Activated CD4-positive, alpha-beta memory T cell treated with anti-CD3 and anti-CD28 coated beads for 36 hours (primary cell): ENCODE measurements at regions not wholly inside any gene's neighbourhood (a gene's known extent, or its start where the extent isn't known, plus 50 kb on each side); places are given as distances from the start of the nearest gene placed in this dataset.

ENCODE experiments used
- CTCF ChIA-PET: fragments of 350-600 bp; sonication (Branson Sonifier 250); formaldehyde crosslinking; loops from one replicate; lab custom pipeline; 2021; ENCODE audit warnings: antibody characterized with exemption, inconsistent platforms; lab: Charles Lee
- POLR2A ChIA-PET: fragments of 350-600 bp; sonication (Branson Sonifier 250); formaldehyde crosslinking; loops from one replicate; lab custom pipeline; 2021; ENCODE audit warnings: antibody characterized with exemption; lab: Charles Lee
- DNase-seq: peaks from one replicate; pipeline ENCODE4 v3.0.0-alpha.2; 2020
- H3K27ac Mint-ChIP-seq: one replicate; pipeline ENCODE4 v1.8.0; 2021; ENCODE audit warnings: mixed read lengths
- H3K27me3 Mint-ChIP-seq: one replicate; pipeline ENCODE4 v1.8.0; 2021; ENCODE audit warnings: mixed read lengths
- H3K36me3 Mint-ChIP-seq: one replicate; pipeline ENCODE4 v1.8.0; 2021; ENCODE audit warnings: mixed read lengths
- H3K4me1 Mint-ChIP-seq: one replicate; pipeline ENCODE4 v1.8.0; 2021; ENCODE audit warnings: low read depth, mixed read lengths
- H3K4me3 Mint-ChIP-seq: one replicate; pipeline ENCODE4 v1.8.0; 2021; ENCODE audit warnings: mild to moderate bottlenecking, mixed read lengths
- H3K9me3 Mint-ChIP-seq: one replicate; pipeline ENCODE4 v1.8.0; 2021; ENCODE audit warnings: mixed read lengths
- intact Hi-C: fragments of 100-400 bp; cut with micrococcal nuclease; formaldehyde crosslinking; loops from one replicate; pipeline ENCODE4 v1.15.1; 2023

- Mint-ChIP-seq H3K27ac (no peak overlapping the region), H3K36me3 (no peaks in the 10 kb centered on the region)
- intact Hi-C loops, result no loop called here
Observed at GRCh38 chr7:119102291-119102690, 877.8 kb downstream of the ANKRD7 start.

GRCh38 chr7:119105381-119105780 is 880.9 kb downstream of the ANKRD7 start:
- POLR2A ChIA-PET, result no interaction called here
- no peaks in the 10 kb centered on the region for H3K27me3 Mint-ChIP-seq
- intact Hi-C loops, result no loop called here
- peaks cover 16% of the 10 kb centered on the region for H3K9me3 Mint-ChIP-seq
- no peak overlapping the region for H3K4me3 Mint-ChIP-seq
- no peak for DNase-seq
- CTCF ChIA-PET, result no interaction called here
- no peaks in the 10 kb centered on the region for H3K36me3 Mint-ChIP-seq
- H3K4me1 Mint-ChIP-seq, result no peaks in the 10 kb centered on the region
- H3K27ac Mint-ChIP-seq, result no peak overlapping the region

More at GRCh38 chr7:119102291-119102690, 877.8 kb downstream of the ANKRD7 start:
- DNase-seq, result no peak
- peaks cover 12% of the 10 kb centered on the region for H3K9me3 Mint-ChIP-seq
- H3K27me3 Mint-ChIP-seq, result no peaks in the 10 kb centered on the region
- H3K4me3 Mint-ChIP-seq, result no peak overlapping the region
- H3K4me1 Mint-ChIP-seq, result no peaks in the 10 kb centered on the region
- POLR2A ChIA-PET, result no interaction called here
- CTCF ChIA-PET, result no interaction called here

- ChIA-PET POLR2A (no interaction called here), CTCF (no interaction called here)
- Mint-ChIP-seq H3K9me3 (peaks cover 6% of the 10 kb centered on the region), H3K4me3 (no peak overlapping the region), H3K4me1 (no peaks in the 10 kb centered on the region), H3K27me3 (no peaks in the 10 kb centered on the region), H3K36me3 (no peaks in the 10 kb centered on the region), H3K27ac (no peak overlapping the region)
- intact Hi-C loops, result no loop called here
- DNase-seq, result no peak
Observed at GRCh38 chr7:119123326-119123725, 898.8 kb downstream of the ANKRD7 start.

GRCh38 chr7:119127706-119128105 is 903.2 kb downstream of the ANKRD7 start:
- Mint-ChIP-seq H3K27me3 (no peaks in the 10 kb centered on the region), H3K4me1 (no peaks in the 10 kb centered on the region), H3K9me3 (no peaks in the 10 kb centered on the region), H3K36me3 (no peaks in the 10 kb centered on the region), H3K4me3 (no peak overlapping the region), H3K27ac (no peak overlapping the region)
- ChIA-PET POLR2A (no interaction called here), CTCF (no interaction called here)
- DNase-seq, result no peak
- intact Hi-C loops, result no loop called here

GRCh38 chr7:119132436-119132835 is 907.9 kb downstream of the ANKRD7 start:
- POLR2A ChIA-PET, result no interaction called here
- Mint-ChIP-seq H3K4me1 (no peaks in the 10 kb centered on the region), H3K4me3 (no peak overlapping the region), H3K9me3 (no peaks in the 10 kb centered on the region), H3K27me3 (no peaks in the 10 kb centered on the region), H3K36me3 (no peaks in the 10 kb centered on the region), H3K27ac (no peak overlapping the region)
- DNase-seq, result no peak
- intact Hi-C loops, result no loop called here
- CTCF ChIA-PET, result no interaction called here

GRCh38 chr7:119167431-119167830 is 942.9 kb downstream of the ANKRD7 start:
- intact Hi-C loops, result no loop called here
- POLR2A ChIA-PET, result no interaction called here

GRCh38 chr7:119172043-119172442 is 947.5 kb downstream of the ANKRD7 start:
- Mint-ChIP-seq H3K36me3 (no peaks in the 10 kb centered on the region), H3K27me3 (no peaks in the 10 kb centered on the region)
- CTCF ChIA-PET, result no interaction called here

More at GRCh38 chr7:119167431-119167830, 942.9 kb downstream of the ANKRD7 start:
- no peaks in the 10 kb centered on the region for H3K4me1 Mint-ChIP-seq
- no peak for DNase-seq
- H3K27ac Mint-ChIP-seq, result no peak overlapping the region
- H3K9me3 Mint-ChIP-seq, result peaks cover 26% of the 10 kb centered on the region
- no peaks in the 10 kb centered on the region for H3K27me3 Mint-ChIP-seq
- H3K36me3 Mint-ChIP-seq, result no peaks in the 10 kb centered on the region
- H3K4me3 Mint-ChIP-seq, result no peak overlapping the region
- CTCF ChIA-PET, result no interaction called here

GRCh38 chr7:119175911-119176627 is 951.6 kb downstream of the ANKRD7 start:
- intact Hi-C loops, result loop anchor here (5.0 kb wide), 1 partner anchor 824 kb away; no protein-coding TSS in a partner anchor
- no peak overlapping the region for H3K27ac Mint-ChIP-seq

More at GRCh38 chr7:119172043-119172442, 947.5 kb downstream of the ANKRD7 start:
- POLR2A ChIA-PET, result no interaction called here
- no peak overlapping the region for H3K27ac Mint-ChIP-seq
- intact Hi-C loops, result no loop called here
- no peak for DNase-seq
- H3K9me3 Mint-ChIP-seq, result peaks cover 9% of the 10 kb centered on the region
- H3K4me1 Mint-ChIP-seq, result no peaks in the 10 kb centered on the region
- H3K4me3 Mint-ChIP-seq, result no peak overlapping the region

GRCh38 chr7:119177863-119178262 is 953.4 kb downstream of the ANKRD7 start:
- ChIA-PET CTCF (no interaction called here), POLR2A (no interaction called here)
- H3K27ac Mint-ChIP-seq, result no peak overlapping the region
- no peaks in the 10 kb centered on the region for H3K9me3 Mint-ChIP-seq
- no peak for DNase-seq
- no peaks in the 10 kb centered on the region for H3K36me3 Mint-ChIP-seq
- no peaks in the 10 kb centered on the region for H3K4me1 Mint-ChIP-seq
- intact Hi-C loops, result loop anchor here (5.0 kb wide), 1 partner anchor 826 kb away; no protein-coding TSS in a partner anchor
- H3K4me3 Mint-ChIP-seq, result no peak overlapping the region
- H3K27me3 Mint-ChIP-seq, result no peaks in the 10 kb centered on the region

More at GRCh38 chr7:119175911-119176627, 951.6 kb downstream of the ANKRD7 start:
- no peaks in the 10 kb centered on the region for H3K27me3 Mint-ChIP-seq
- POLR2A ChIA-PET, result no interaction called here
- H3K9me3 Mint-ChIP-seq, result no peaks in the 10 kb centered on the region
- no peaks in the 10 kb centered on the region for H3K36me3 Mint-ChIP-seq
- DNase-seq, result peak; percentile 27
- H3K4me3 Mint-ChIP-seq, result no peak overlapping the region
- CTCF ChIA-PET, result interaction anchor here (0.8 to 1.5 kb wide), 3 partner anchors 50 to 916 kb away, joined by 3 to 4 read pairs (median 4); no protein-coding TSS in a partner anchor
- no peaks in the 10 kb centered on the region for H3K4me1 Mint-ChIP-seq

- intact Hi-C loops, result no loop called here
- H3K9me3 Mint-ChIP-seq, result peaks cover 10% of the 10 kb centered on the region
- no peak for DNase-seq
- no peak overlapping the region for H3K4me3 Mint-ChIP-seq
- CTCF ChIA-PET, result no interaction called here
- H3K4me1 Mint-ChIP-seq, result no peaks in the 10 kb centered on the region
- POLR2A ChIA-PET, result no interaction called here
- no peak overlapping the region for H3K27ac Mint-ChIP-seq
- no peaks in the 10 kb centered on the region for H3K27me3 Mint-ChIP-seq
- H3K36me3 Mint-ChIP-seq, result no peaks in the 10 kb centered on the region
Observed at GRCh38 chr7:119184124-119184788, 959.8 kb downstream of the ANKRD7 start.

GRCh38 chr7:119196183-119196582 is 971.7 kb downstream of the ANKRD7 start:
- CTCF ChIA-PET, result interaction anchor here (0.8 kb wide), 1 partner anchor 15 kb away, joined by 3 read pairs; no protein-coding TSS in a partner anchor
- intact Hi-C loops, result no loop called here
- peaks cover 7% of the 10 kb centered on the region for H3K9me3 Mint-ChIP-seq

GRCh38 chr7:119197172-119197876 is 972.8 kb downstream of the ANKRD7 start:
- no peak for DNase-seq
- ChIA-PET POLR2A (no interaction called here), CTCF (interaction anchor here (0.8 to 1.3 kb wide), 2 partner anchors 12 to 34 kb away, joined by 3 read pairs; no protein-coding TSS in a partner anchor)
- H3K27me3 Mint-ChIP-seq, result no peaks in the 10 kb centered on the region
- H3K4me1 Mint-ChIP-seq, result no peaks in the 10 kb centered on the region
- no peak overlapping the region for H3K27ac Mint-ChIP-seq
- intact Hi-C loops, result no loop called here
- no peaks in the 10 kb centered on the region for H3K36me3 Mint-ChIP-seq
- no peak overlapping the region for H3K4me3 Mint-ChIP-seq
- H3K9me3 Mint-ChIP-seq, result peaks cover 7% of the 10 kb centered on the region

More at GRCh38 chr7:119196183-119196582, 971.7 kb downstream of the ANKRD7 start:
- Mint-ChIP-seq H3K36me3 (no peaks in the 10 kb centered on the region), H3K27ac (no peak overlapping the region), H3K27me3 (no peaks in the 10 kb centered on the region), H3K4me1 (no peaks in the 10 kb centered on the region), H3K4me3 (no peak overlapping the region)
- POLR2A ChIA-PET, result no interaction called here
- DNase-seq, result no peak
